ENCODE measurements at regions not wholly inside any gene's neighbourhood (a gene's known extent, or its start where the extent isn't known, plus 50 kb on each side); places are given as distances from the start of the nearest gene placed in this dataset.
"Not testable (repeated sequence)": the region's sequence is repeated elsewhere in the genome, so short reads cannot be mapped to it uniquely, and the experiment has no call there.

DNA sequence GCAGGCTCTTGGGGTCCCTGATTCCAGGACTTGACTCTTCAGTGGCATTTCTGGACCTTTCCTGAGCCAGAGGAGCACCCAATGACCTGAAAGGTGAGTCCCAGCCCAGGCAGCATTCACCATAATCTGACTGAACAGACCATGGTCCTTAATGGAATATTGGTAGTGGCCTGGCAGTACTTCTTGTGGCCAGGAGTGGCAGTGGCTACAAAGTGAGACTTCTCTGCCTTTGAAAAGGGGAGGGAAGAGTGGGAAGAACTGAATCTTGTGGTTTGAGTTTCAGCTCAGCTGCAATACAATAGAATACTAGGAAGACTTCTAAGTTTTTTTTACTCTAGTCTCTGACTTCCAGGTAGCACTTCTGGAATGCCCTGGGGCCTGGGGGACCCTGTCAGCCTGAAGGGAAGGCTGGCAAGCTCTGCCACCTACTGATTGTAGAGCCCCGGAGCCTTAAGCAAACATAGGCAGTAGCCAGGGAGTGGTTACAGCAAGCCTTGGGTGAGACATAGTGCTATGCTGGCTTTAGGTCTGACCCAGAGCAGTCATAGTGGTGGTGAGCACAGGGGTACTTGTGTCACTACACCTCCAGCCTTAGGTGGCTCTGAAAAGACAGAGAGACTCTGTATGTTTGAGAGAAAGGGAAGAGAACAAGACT lies 674.2 kb upstream of the MANEA start:
- DNase-seq: no peak

DNA sequence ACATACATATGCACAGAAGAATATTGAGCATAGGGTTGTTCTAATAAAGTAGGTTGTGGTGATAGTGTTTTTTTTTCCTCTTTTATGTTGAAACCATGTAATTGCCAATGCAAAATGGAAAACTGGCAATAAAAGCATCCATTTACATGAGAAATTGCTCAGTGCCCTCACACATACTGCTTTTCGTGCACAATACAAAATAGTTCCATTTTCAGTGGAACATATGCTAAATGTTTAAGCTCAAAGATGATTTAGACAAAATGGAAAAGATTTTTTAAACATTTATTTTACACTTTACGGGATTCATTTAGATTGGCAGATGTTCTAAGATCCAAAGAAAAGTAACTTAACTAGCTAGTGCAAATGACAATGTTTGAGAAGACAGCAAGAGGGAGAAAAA lies 678.1 kb upstream of the MANEA start:
- DNase-seq: no peak

DNA sequence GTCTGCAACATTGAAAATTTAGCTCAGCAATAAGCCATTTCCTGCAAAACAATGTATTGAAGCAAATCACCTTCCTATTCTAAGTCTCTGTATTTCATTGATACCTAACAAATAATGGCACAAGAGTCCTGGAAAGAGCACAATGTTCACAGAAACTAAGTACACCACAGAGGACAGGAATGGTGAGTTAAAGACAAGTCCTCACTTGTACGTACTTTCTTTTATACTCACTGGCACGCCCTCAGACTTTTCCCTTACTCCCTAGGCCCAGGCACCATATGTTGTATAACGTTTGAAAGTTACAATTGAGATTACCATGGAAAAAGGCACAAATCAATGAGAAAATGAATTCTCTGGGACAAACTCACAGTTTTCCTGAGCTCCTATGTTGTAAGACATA lies 683.0 kb upstream of the MANEA start:
- DNase-seq: no peak

DNA sequence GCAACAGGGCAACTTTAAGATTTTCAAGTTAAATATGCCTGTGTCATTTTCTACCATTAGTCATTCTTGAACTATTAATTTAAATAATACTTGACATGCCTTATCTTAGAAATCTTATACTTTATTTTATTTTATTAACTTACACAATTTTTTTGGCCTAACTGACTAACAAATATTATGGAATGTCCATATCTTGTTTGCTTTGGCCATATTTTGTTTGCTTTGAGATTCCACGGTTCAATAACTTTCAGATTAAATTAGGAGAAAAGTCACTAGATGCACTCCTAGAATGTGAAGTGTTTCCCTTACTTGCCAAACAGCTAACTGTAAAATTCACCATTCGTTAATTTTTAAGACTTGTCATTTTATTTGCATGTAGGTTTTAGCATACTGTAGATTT lies 684.0 kb upstream of the MANEA start:
- DNase-seq: no peak

DNA sequence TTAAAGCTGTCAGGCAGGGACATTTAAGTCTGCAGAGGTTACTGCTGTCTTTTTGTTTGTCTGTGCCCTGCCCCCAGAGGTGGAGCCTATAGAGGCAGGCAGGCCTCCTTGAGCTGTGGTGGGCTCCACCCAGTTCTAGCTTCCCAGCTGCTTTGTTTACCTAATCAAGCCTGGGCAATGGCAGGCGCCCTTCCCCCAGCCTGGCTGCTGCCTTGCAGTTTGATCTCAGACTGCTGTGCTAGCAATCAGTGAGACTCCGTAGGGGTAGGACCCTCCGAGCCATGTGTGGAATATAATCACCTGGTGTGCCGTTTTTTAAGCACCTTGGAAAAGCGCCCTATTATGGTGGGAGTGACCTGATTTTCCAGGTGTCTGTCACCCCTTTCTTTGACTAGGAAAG lies 703.5 kb upstream of the MANEA start:
- DNase-seq: not testable (repeated sequence)

DNA sequence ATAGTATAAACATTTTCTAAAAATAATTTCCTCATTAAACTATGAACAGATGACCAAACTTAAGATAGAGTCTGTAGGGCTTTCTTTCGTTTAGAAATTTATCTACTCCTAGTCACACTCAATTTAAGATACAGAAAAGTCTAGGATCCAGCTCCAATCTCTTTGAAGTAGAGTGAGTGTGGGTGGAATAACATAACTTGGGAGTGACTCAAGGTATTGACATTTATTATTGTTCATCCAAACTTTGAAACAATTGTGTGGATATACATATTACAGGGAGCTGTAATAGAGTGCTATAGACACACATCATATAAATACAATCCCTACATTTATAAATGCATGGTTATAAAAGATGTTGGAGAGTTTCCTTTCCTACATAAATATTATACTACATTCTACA lies 715.2 kb upstream of the MANEA start:
- no peak for DNase-seq

DNA sequence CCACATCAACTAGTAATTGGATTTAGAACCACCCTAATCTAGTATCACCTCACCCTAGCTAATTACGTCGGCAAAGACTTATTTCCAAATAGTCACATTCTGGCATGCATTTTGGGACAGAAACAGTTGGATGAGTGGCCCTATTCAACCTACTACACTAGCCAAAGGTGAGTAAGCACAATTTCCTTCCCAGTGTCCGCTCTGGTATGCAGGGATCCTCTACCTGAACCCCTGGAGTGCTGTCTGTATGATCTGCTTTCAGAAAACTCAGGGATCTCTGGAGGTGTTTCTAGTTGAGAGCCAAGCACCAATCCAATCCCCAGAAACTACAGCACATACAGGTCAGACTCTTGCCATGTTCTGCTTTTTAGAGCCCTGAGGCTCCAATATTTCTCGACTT lies 717.4 kb upstream of the MANEA start:
- no peak for DNase-seq

DNA sequence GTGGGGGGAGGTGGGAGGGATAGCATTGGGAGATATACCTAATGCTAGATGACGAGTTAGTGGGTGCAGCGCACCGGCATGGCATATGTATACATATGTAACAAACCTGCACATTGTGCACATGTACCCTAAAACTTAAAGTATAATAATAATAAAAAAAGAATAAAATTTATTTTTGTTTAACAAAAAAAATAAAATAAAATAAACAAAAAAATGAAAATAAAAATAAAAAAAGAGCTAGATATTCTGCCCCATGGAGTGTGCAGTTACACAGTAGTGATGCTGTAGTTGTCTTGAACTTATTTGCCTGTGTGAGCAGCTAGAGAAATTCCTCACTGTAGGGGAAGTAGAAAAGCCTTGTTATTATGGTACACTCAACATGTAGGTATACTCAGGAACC lies 720.3 kb upstream of the MANEA start:
- DNase-seq: not testable (repeated sequence)

DNA sequence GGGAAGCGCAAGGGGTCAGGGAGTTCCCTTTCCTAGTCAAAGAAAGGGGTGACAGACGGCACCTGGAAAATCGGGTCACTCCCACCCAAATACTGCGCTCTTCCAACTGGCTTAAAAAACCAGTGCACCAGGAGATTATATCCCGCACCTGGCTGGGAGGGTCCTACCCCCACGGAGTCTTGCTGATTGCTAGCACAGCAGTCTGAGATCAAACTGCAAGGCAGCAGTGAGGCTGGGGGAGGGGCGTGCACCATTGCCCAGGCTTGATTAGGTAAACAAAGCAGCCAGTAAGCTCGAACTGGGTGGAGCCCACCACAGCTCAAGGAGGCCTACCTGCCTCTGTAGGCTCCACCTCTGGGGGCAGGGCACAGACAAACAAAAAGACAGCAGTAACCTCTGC lies 726.0 kb upstream of the MANEA start:
- not testable (repeated sequence) for DNase-seq

DNA sequence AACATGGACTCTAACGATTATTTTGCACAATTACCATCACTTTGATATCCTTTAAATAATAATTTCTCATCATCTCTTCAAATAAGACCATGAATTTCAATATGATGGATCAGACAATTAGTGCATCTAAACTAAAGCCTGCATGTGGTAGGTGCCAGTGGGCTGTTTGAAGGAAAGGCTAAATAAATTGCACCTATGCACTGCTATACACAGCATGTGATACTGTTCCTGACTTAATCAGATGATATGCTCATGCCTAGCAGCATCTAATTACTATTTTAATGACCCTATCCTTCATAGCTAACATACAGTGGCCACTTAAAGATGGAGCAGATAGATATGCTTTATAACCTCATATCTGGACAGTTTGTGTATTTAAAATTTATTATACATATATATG lies 731.6 kb upstream of the MANEA start:
- DNase-seq: no peak

DNA sequence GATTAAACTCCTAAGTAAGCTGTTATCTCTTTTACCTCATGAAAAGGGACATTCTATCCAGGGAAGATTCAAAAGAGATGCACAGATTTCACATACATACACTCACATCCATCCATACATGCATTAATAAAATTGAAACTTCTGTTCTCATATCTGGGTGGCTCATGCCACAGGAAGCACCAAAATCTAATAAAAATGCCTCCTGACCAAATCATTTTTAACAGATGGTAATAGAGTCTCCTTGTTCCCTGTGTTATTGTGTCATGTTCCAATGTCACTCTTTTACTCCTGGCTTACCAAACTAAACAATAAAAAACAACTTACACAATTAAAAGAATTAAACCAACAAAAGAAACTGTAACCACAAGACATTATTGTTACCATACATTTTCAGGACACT lies 742.1 kb upstream of the MANEA start:
- no peak for DNase-seq

DNA sequence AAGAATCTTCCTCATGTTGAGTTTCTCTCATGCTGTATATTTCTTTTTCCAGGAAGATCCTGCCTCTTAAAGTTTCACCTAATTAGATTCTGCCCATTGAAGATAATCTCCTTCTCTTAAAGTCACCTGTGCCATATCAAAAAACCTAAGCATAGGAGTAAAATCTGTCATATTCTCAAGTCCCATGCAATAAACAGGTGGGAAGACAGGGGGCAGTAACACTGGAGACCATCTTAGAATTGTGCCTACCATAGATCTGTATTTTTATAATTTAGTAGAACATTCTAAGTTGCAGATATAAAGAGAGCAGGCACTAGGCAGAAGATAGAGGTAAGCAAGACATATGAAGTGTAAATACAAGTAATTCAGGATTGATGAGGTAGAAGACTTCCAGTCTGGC lies 763.5 kb upstream of the MANEA start:
- no peak for DNase-seq

DNA sequence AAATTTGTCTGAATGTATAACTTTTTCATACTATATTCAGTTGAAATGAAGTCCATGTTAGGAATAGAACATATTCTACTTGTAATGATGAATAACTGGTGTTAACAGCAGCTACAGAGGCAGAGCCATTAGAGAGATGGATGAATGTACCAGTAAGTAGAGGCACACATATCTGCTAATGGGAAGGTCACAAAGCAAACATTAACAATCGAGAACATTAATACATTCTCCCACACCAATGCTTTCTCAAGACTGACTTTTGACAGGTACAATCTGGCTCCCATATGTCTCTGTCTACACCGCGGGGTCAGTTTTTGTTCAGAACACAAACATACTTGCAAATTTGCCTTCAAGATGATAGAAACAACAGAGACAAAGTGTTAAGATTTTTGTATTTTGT lies 776.0 kb upstream of the MANEA start:
- DNase-seq: no peak

DNA sequence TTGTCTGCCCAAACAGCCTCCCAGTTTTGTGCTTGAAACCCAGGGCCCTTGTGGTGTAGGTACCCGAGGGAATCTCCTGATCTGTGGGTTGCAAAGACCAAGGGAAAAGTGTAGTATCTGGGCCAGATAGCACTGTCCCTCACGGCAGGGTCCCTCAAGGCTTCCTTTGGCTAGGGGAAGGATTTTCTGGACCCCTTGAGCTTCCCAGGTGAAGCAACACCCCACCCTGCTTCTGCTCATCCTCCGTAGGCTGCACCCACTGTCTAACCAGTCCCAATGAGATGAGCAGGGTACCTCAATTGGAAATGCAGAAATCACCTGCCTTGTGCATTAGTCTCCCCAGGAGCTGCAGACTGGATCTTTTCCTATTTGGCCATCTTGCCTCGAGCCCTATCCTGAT lies 791.8 kb upstream of the MANEA start:
- no peak for DNase-seq

DNA sequence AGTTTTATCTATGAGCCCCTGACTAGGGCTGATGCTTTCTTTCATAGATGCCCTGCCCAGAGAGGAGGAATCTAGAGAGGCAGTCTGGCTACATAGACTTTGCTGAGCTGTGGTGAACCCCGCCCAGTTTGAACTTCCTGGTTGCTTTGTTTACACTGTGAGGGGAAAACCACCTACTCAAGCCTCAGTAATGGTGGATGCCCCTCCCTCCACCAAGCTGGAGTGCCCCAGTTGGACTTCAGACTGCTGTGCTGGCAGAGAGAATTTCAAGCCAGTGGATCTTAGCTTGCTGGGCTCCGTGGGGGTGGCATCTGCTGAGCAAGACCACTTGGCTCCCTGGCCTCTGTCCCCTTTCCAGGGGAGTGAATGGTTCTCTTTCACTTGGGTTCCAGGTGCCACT lies 792.3 kb upstream of the MANEA start:
- DNase-seq: peak; percentile 62

DNA sequence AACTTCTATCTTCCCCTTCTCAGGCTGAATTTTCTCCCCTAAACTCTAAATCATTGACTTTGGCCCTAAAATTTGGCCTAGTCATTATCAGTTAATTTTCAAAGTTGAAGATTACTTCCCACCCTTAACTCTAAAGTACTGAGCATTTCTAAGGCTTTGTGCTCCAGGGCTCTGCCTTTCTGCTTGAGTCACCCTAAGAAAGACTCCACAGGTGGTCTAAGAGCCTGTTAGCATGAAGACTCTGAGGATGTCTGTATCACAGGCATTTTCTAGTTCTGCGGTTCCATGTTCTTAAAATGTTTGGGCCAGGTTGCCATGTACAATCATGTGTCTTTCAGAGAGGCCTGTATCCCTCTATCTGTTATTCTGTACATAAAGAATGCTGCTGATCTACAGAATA lies 808.1 kb upstream of the MANEA start:
- DNase-seq: no peak

DNA sequence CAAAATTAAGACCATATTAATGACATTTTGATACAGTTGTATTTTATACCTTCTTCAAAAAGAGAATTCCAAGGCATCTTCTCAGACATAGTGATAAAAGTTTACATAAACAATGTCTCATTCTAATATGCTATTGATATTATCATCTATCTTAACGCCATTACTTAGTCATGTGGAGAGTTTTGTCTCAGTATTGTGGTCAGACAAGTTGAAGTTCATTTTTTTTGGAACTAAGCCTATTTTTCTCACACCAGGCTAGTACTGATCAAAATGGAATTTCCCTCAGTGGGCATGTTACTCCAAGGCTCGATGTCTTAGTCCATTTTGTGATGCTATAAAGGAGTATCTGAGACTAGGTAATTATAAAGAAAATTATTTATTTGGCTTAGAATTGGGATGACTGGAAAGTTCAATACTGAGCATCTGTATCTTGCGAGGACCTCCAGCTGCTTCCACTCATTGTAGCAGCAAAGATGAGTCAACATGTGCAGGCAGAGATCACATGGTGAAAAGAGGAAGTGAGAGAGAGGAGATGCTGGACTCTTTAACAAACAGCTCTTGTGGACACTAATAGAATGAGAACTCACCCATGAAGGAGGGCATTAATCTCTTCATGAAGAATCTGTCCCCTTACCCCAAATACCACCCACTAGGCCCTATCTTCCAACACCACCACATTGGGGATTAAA lies 825.5 kb upstream of the MANEA start:
- DNase-seq: no peak

DNA sequence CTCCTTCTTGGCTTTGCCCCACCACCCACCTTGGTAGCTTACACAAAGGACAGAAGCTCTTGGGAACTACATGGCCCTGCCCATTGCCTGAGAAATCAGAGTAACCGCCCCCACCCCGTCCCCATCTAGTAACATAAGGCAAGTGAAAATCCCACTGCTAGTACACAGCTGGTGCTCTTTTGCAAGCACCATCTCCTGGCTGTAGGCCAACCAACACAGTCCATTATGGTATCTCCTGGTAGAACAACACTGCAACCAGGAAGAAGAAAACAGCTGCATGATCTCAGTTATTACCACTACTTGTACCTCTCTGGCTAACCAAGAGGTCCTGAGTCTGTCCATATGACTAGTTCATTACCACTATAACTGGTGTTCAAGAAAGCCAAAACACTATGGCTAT lies 841.1 kb upstream of the MANEA start:
- peak; percentile 63 for DNase-seq

DNA sequence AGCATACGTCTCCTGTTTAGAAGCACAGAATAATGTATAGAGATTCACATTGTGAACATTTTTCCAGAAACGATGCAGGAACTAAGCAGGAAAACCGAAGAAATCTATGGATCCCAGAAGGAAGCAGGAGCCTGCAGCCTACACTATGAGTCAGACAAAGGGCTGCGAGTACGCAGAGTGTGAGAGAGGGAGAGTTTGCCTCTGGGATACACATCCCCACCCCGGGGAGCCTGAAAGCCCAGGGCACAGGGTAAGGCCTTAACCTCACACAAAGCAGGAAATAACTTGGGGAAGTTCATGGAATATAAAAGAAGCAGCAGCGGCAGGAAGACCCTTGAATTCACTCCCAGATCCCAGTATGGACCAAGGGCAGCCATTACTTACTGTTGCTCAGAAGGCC lies 842.1 kb upstream of the MANEA start:
- DNase-seq: no peak

DNA sequence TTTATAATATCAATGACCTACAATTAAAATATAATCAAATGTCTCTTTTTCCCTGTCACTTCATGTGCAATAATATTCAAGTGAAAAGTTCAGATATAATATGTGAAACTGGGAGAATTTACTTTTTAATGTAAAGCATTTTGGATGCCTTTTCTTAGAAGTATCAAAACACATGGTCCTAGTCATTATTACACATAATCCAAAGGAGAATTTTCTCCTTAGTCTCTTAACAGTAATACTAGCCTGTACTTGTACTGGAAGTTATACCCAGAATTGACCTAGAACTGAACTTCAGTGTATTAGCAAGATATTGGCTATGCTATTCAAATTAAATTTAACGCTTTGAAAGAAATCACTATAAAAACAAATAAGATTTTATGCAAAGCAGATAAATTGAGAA lies 842.6 kb upstream of the MANEA start:
- DNase-seq: no peak

DNA sequence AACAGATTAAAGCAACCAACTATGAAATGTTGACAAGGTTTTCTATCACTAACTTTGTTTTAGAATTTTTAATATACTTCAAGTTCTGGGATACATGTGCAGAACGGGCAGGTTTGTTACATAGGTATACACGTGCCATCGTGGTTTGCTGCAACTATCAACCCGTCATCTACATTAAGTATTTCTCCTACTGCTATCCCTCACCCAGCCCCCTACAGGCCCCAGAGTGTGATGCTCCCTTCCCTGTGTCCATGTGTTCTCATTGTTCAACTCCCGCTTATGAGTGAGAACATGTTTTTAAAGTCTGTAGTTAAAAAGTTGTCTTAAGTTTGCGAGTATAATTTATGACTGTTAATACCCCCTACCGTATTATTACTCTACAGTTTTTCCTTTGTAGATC lies 844.3 kb upstream of the MANEA start:
- no peak for DNase-seq

DNA sequence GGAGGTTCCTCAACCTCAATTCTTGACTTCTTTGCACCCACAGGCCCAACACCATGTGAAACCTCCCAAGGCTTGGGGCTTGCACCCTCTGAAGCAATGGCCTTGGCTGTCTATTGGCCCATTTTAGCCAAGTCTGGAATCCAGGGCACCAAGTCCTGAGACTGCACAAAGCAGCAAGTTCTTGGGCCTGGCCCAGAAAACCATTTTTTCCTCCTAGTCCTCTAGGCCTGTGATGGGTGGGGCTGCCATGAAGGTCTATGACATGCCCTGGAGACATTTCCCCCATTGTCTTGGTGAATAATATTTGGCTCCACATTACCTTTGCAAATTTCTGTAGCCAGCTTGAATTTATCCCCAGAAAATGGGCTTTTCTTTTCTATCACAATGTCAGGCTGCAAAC lies 849.6 kb upstream of the MANEA start:
- no peak for DNase-seq

DNA sequence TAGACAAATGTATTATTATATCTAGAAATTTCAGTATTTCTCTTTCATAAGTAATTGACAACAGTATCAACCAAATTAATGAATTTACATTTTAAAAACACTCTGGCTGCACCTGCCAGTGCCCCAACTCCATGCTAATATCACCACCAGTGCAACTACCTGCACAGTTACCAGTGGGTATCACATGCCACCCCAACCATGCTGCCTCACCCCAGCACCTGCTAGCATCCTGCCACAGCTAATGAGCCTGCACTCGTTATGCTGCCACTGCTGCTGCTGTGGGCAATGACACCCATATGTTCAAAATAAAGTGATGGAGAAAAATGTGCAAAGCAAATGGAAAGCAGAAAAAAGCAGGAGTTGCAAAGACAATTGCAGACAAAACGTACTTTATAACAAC lies 855.9 kb upstream of the MANEA start:
- no peak for DNase-seq

DNA sequence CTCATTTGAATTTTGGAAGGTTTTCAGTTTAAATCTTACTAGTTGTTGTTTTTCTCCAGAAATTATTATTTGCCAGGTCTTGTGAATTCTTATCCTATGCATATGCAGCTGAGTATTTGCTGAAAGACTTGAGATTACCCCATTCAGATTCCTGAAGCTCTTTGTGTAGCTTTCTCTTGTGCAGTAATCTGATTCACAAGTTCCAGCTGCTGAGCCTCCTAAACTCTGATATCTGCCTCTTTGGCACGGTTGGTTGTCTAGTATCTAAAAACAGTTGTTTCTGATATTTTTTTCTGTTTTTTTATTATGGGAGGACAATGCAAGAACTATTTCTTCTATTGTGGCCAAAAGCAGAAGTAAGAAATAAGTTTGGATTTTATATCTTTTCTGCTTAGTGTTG lies 863.9 kb upstream of the MANEA start:
- no peak for DNase-seq

DNA sequence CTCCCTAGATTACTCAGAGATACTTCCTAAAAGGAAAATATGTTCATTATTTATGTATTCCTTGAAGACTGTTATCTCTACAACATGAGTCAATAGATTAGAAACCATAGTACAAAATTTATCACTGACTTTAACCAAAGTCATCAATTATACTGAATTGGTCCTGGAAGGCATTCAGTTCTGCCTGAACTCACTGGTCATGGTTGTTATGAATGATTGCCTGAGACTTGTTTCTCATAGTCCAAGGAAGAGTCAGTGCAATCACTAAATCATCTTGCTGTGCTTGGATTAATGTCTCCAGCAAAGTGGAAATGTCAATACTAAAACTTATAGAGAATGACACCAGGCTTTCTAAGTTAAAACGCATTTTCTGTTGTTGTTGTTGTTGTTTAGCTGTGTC lies 878.6 kb upstream of the MANEA start:
- no peak for DNase-seq

All from NCI-H2029 (cell line).